Fibroblast of villous mesenchyme (primary cell): ENCODE measurements at regions not wholly inside any gene's neighbourhood (a gene's known extent, or its start where the extent isn't known, plus 50 kb on each side); places are given as distances from the start of the nearest gene placed in this dataset.
A peak's percentile ranks its signal among the peaks of the same experiment; 100 is the strongest.

Source experiments
- DNase-seq: peaks from one replicate; pipeline ENCODE4 v3.0.0-alpha.2; 2010; ENCODE audit warnings: low read depth
- H3K4me3 ChIP-seq: 2 replicates; pipeline ENCODE4 v1.5.1; 2011; ENCODE audit warnings: low read depth, mild to moderate bottlenecking, low read length
- CTCF ChIP-seq: IDR thresholded peaks from 2 replicates; pipeline ENCODE4 v1.5.1; 2012; ENCODE audit warnings: low read depth, mild to moderate bottlenecking, low read length; ENCODE audit not compliant: insufficient read depth

GRCh38 chr3:144063306-144063705 is 91.7 kb downstream of the DIPK2A start:
- no peak for DNase-seq
- TF ChIP-seq CTCF = no peak

DNA sequence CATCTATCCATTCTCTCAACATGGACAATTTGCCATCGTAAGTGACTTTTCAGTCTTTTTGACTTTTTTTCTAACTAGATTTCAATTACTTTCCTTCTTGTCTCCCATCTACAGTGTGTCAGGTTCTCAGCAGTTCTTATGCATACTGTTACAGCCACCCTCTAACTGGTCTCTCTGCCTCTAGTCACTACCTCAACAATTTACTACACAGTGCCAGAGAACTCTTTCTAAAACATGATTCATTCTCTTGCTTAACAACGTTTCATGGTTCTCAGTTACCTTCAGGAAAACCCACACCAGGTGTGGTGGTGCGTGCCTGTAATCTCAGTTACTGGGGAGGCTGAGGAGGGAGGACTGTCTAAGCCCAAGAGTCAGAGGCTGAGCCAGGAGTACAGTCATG is 95.4 kb downstream of the DIPK2A start:
- no peak for DNase-seq
- no peak for TF ChIP-seq CTCF
- no peak overlapping the region for H3K4me3 ChIP-seq

More at GRCh38 chr3:144063306-144063705, 91.7 kb downstream of the DIPK2A start:
- no peak overlapping the region for H3K4me3 ChIP-seq

GRCh38 chr3:144073698-144074097 is 102.1 kb downstream of the DIPK2A start:
- no peak overlapping the region for H3K4me3 ChIP-seq
- TF ChIP-seq CTCF = no peak
- no peak for DNase-seq

GRCh38 chr3:144079634-144080033 is 108.0 kb downstream of the DIPK2A start:
- no peak for TF ChIP-seq CTCF

GRCh38 chr3:144084929-144085328 is 113.3 kb downstream of the DIPK2A start:
- TF ChIP-seq CTCF = no peak
- H3K4me3 ChIP-seq = no peak overlapping the region
- no peak for DNase-seq

More at GRCh38 chr3:144079634-144080033, 108.0 kb downstream of the DIPK2A start:
- DNase-seq = no peak
- no peak overlapping the region for H3K4me3 ChIP-seq

GRCh38 chr3:144085964-144086363 is 114.3 kb downstream of the DIPK2A start:
- no peak overlapping the region for H3K4me3 ChIP-seq
- no peak for TF ChIP-seq CTCF
- DNase-seq = peak; percentile 27

DNA sequence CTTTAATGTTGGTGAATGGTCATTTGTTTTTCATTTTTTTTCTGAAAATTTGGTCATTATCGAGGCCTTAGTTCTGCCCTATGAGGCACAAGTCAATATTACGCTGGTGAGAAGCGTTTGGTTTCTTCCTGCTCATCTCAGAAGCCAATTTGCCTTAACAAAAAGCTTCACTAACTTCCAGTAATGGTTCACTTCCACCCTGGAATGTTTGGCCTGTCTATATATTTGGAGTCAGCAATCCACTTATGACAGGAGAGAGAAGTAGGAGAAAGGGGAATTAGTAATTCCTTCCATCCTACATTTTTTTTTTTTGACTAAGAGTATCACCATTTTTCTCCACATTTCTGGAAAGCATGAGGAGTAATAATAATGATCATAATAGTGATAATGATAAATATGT is 124.4 kb downstream of the DIPK2A start:
- DNase-seq = no peak
- H3K4me3 ChIP-seq = no peak overlapping the region
- TF ChIP-seq CTCF = no peak
